Prostate gland (tissue), 2 donors: ENCODE measurements at regions not wholly inside any gene's neighbourhood (a gene's known extent, or its start where the extent isn't known, plus 50 kb on each side); places are given as distances from the start of the nearest gene placed in this dataset.

Source experiments
- DNase-seq: peaks from one replicate; pipeline ENCODE4 v3.0.0-alpha.2; 2019; ENCODE audit warnings: low spot score
- H3K27ac ChIP-seq, 2 donors: fragments of 200-600 bp; sonication (generic); 2 replicates each; pipeline ENCODE4 v1.5.1; 2017 to 2019
- H3K27me3 ChIP-seq: fragments of 200-600 bp; sonication (generic); replicated peaks from 2 replicates; pipeline ENCODE4 v1.5.1; 2019; ENCODE audit not compliant: insufficient read depth
- H3K36me3 ChIP-seq, 2 donors: fragments of 200-600 bp; sonication (generic); 1 replicate in 1 of 2; 2 replicates in 1 of 2; pipeline versions ENCODE4 v1.5.1 to v1.8.1; 2017 to 2019
- H3K4me1 ChIP-seq: fragments of 200-600 bp; sonication (generic); replicated peaks from 2 replicates; pipeline ENCODE4 v1.5.1; 2019
- H3K4me3 ChIP-seq, 2 donors: fragments of 200-600 bp; sonication (generic); 2 replicates each; pipeline ENCODE4 v1.5.1; 2017 to 2019
- H3K9me3 ChIP-seq: fragments of 200-600 bp; sonication (generic); 2 replicates; pipeline ENCODE4 v1.5.1; 2017
- CTCF ChIP-seq, 4 experiments: fragments of 200-600 bp in 2 of 4; fragments of 450-650 bp in 2 of 4; sonication (generic) in 2 of 4; IDR thresholded peaks; 1 replicate in 3 of 4; 2 replicates in 1 of 4; pipeline ENCODE4 v1.5.1; 2016 to 2019; ENCODE audit warnings: antibody characterized with exemption in 4 of 4, mild to moderate bottlenecking in 2 of 4, moderate library complexity in 2 of 4
- POLR2A ChIP-seq: fragments of 450-650 bp; IDR thresholded peaks from one replicate; pipeline ENCODE4 v1.6.1; 2016; ENCODE audit warnings: antibody characterized with exemption, mild to moderate bottlenecking
- POLR2AphosphoS5 ChIP-seq: sonication (generic); formaldehyde crosslinking; IDR thresholded peaks from one replicate; pipeline ENCODE4 v1.6.1; 2017; ENCODE audit warnings: antibody characterized with exemption
- WGBS: methylation state at CpG from one replicate; pipeline ENCODE4 v1.1.5; 2018; 5-methylcytosine and 5-hydroxymethylcytosine counted together
- intact Hi-C: fragments of 100-400 bp; cut with DNase I; formaldehyde crosslinking; loops from one replicate; pipeline ENCODE4 v1.14.2; 2022

- 76% methylated on average over 4 of the region's 4 CpGs for WGBS
- no peak overlapping the region for H3K4me3 ChIP-seq
- H3K27ac ChIP-seq, result no peak overlapping the region
- intact Hi-C loops, result no loop called here
- no peaks in the 10 kb centered on the region for H3K4me1 ChIP-seq
- no peak for DNase-seq
- H3K27me3 ChIP-seq, result no peaks in the 10 kb centered on the region
- H3K36me3 ChIP-seq, result no peaks in the 10 kb centered on the region
- H3K9me3 ChIP-seq, result no peaks in the 10 kb centered on the region
- TF ChIP-seq POLR2AphosphoS5 (no peak), CTCF (IDR thresholded peaks at IDR 0.05) (no peak), POLR2A (no peak)
Observed at GRCh38 chr2:175293776-175294175, 112.3 kb upstream of the ATP5MC3 start.

- Histone ChIP-seq H3K27ac (no peak overlapping the region), H3K36me3 (no peaks in the 10 kb centered on the region), H3K9me3 (no peaks in the 10 kb centered on the region), H3K4me3 (no peak overlapping the region), H3K4me1 (no peaks in the 10 kb centered on the region), H3K27me3 (no peaks in the 10 kb centered on the region)
- DNase-seq, result no peak
- intact Hi-C loops, result no loop called here
- TF ChIP-seq CTCF (IDR thresholded peaks at IDR 0.05) (no peak), POLR2AphosphoS5 (no peak), POLR2A (no peak)
- WGBS, result 97% methylated on average over 3 of the region's 3 CpGs
Observed at GRCh38 chr2:175293195-175293594, 111.7 kb upstream of the ATP5MC3 start.

GRCh38 chr2:175282886-175283285 is 101.4 kb upstream of the ATP5MC3 start:
- no peak for DNase-seq
- Histone ChIP-seq H3K9me3 (no peaks in the 10 kb centered on the region), H3K36me3 (no peaks in the 10 kb centered on the region), H3K27me3 (no peaks in the 10 kb centered on the region), H3K4me3 (no peak overlapping the region), H3K4me1 (no peaks in the 10 kb centered on the region), H3K27ac (no peak overlapping the region)
- intact Hi-C loops, result no loop called here
- TF ChIP-seq POLR2A, result no peak
- no peak for TF ChIP-seq CTCF (IDR thresholded peaks at IDR 0.05)
- TF ChIP-seq POLR2AphosphoS5, result no peak
- WGBS, result 69% methylated on average over 2 of the region's 2 CpGs

- DNase-seq, result no peak
- TF ChIP-seq CTCF (IDR thresholded peaks at IDR 0.05) (peak in 3 of 4 experiments; percentile 35 to 67 (median 54)), POLR2AphosphoS5 (no peak)
- no peaks in the 10 kb centered on the region for H3K36me3 ChIP-seq
- no peak overlapping the region for H3K4me3 ChIP-seq
- intact Hi-C loops, result no loop called here
- H3K4me1 ChIP-seq, result no peaks in the 10 kb centered on the region
- whole genome bisulfite sequencing, result 42% methylated on average over 1 of the region's 1 CpG
- H3K27ac ChIP-seq, result no peak overlapping the region
- no peaks in the 10 kb centered on the region for H3K27me3 ChIP-seq
- no peaks in the 10 kb centered on the region for H3K9me3 ChIP-seq
Observed at GRCh38 chr2:175282300-175282699, 100.8 kb upstream of the ATP5MC3 start.

GRCh38 chr2:175277772-175278171 is 96.3 kb upstream of the ATP5MC3 start:
- 87% methylated on average over 2 of the region's 2 CpGs for WGBS
- no peaks in the 10 kb centered on the region for H3K36me3 ChIP-seq
- intact Hi-C loops, result no loop called here
- H3K4me3 ChIP-seq, result no peak overlapping the region
- H3K27me3 ChIP-seq, result no peaks in the 10 kb centered on the region
- no peaks in the 10 kb centered on the region for H3K4me1 ChIP-seq
- H3K9me3 ChIP-seq, result no peaks in the 10 kb centered on the region
- no peak for DNase-seq
- no peak overlapping the region for H3K27ac ChIP-seq
- TF ChIP-seq CTCF (IDR thresholded peaks at IDR 0.05), result no peak
- TF ChIP-seq POLR2A, result no peak
- TF ChIP-seq POLR2AphosphoS5, result no peak
